GM21723 (cell line): ENCODE measurements at regions not wholly inside any gene's neighbourhood (a gene's known extent, or its start where the extent isn't known, plus 50 kb on each side); places are given as distances from the start of the nearest gene placed in this dataset.

Source experiments
- ATAC-seq: cut with Tn5 transposase; IDR thresholded peaks from one replicate; pipeline ENCODE4 v1.9.1; 2021; ENCODE audit warnings: mild to moderate bottlenecking, moderate library complexity; ENCODE audit not compliant: unreplicated experiment

GRCh38 chr1:87436534-87436933 is 107.9 kb downstream of the LMO4 start:
- ATAC-seq = no peak

GRCh38 chr1:87437663-87438295 is 109.1 kb downstream of the LMO4 start:
- ATAC-seq = peak; percentile 91

GRCh38 chr1:87439821-87440220 is 111.1 kb downstream of the LMO4 start:
- no peak for ATAC-seq

- ATAC-seq = peak; percentile 87
Measured at GRCh38 chr1:87449348-87449963, 120.8 kb downstream of the LMO4 start.

- ATAC-seq = peak; percentile 1
Measured at GRCh38 chr1:87450136-87450535, 121.5 kb downstream of the LMO4 start.

- peak; percentile 20 for ATAC-seq
Measured at GRCh38 chr1:87450615-87451209, 122.0 kb downstream of the LMO4 start.

GRCh38 chr1:87451229-87451920 is 122.7 kb downstream of the LMO4 start:
- no peak for ATAC-seq

GRCh38 chr1:87452648-87453047 is 124.0 kb downstream of the LMO4 start:
- ATAC-seq = no peak

GRCh38 chr1:87457408-87457807 is 128.7 kb downstream of the LMO4 start:
- ATAC-seq = no peak

GRCh38 chr1:87462894-87463293 is 134.2 kb downstream of the LMO4 start:
- no peak for ATAC-seq

GRCh38 chr1:87464022-87464490 is 135.4 kb downstream of the LMO4 start:
- ATAC-seq = peak; percentile 88

GRCh38 chr1:87466621-87467020 is 137.9 kb downstream of the LMO4 start:
- ATAC-seq = no peak

GRCh38 chr1:87472716-87473115 is 144.0 kb downstream of the LMO4 start:
- ATAC-seq = no peak

GRCh38 chr1:87473203-87473661 is 144.6 kb downstream of the LMO4 start:
- no peak for ATAC-seq

- no peak for ATAC-seq
Measured at GRCh38 chr1:87474098-87474497, 145.4 kb downstream of the LMO4 start.

- ATAC-seq = no peak
Measured at GRCh38 chr1:87478231-87478630, 149.6 kb downstream of the LMO4 start.

- ATAC-seq = no peak
Measured at GRCh38 chr1:87495147-87495546, 166.5 kb downstream of the LMO4 start.

- ATAC-seq = no peak
Measured at GRCh38 chr1:87495870-87496269, 167.2 kb downstream of the LMO4 start.

- peak; percentile 86 for ATAC-seq
Measured at GRCh38 chr1:87497380-87498203, 168.9 kb downstream of the LMO4 start.

GRCh38 chr1:87501738-87502137 is 173.1 kb downstream of the LMO4 start:
- no peak for ATAC-seq
